GM18498 (cell line): ENCODE measurements at regions not wholly inside any gene's neighbourhood (a gene's known extent, or its start where the extent isn't known, plus 50 kb on each side); places are given as distances from the start of the nearest gene placed in this dataset.
"Not testable (repeated sequence)": the region's sequence is repeated elsewhere in the genome, so short reads cannot be mapped to it uniquely, and the experiment has no call there.

ENCODE experiments used
- ATAC-seq: cut with Tn5 transposase; IDR thresholded peaks from one replicate; pipeline ENCODE4 v1.9.1; 2021; ENCODE audit warnings: mild to moderate bottlenecking, moderate library complexity; ENCODE audit not compliant: unreplicated experiment

DNA sequence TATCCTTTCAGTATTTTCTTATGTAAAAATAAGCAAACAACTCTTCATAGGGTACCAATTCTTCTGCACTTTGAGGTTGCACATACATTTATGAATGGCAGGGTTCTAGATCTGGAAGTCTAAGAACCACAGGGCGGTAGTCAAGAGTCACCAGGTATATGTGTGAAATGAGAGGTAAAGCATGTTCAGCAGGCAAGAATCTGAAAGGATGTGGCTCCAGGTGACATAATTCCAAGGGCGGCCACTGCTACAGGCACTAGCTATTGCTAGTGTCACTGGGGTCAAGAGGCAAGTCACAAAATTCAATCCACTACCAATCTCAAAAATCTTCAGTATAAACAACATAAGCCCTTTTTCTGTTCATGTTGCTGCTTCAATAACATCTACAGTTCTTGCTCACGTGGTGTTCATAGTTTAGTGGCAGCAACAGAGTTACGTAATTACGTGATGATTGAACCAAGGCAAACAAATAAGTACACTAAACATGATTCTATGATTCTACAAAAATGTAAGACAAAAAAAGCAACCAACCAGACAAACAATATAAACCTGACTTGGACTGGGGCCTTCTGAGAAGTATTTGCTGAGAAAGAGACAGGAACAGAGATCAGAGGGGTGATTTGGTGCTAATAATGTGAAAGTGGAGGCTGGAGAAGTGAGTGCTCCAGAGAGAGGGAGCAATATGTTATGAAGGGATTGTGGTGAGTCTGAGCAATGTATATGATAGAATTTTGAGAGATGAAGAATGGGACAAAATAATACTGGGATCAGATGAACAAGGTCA lies 101.7 kb downstream of the NAA11 start:
- no peak for ATAC-seq

DNA sequence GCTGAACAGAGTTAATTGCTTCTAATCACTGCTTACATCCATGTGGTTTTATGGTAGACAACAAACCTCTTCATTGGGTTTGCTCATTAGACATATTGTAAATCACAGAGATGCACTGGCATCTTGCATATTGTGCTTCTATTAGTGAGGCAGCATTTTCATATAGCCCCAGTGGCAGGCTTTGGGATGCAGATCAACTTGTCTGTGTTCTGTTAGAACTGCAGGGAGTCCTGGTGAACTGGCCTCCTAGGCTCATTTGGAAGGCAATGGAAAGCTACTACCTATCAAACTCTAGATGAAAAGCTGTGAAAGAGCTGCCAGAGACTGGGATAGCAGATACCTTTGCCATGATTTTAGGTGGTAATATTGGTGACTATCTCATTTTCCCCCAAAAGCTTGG lies 108.8 kb downstream of the NAA11 start:
- no peak for ATAC-seq

DNA sequence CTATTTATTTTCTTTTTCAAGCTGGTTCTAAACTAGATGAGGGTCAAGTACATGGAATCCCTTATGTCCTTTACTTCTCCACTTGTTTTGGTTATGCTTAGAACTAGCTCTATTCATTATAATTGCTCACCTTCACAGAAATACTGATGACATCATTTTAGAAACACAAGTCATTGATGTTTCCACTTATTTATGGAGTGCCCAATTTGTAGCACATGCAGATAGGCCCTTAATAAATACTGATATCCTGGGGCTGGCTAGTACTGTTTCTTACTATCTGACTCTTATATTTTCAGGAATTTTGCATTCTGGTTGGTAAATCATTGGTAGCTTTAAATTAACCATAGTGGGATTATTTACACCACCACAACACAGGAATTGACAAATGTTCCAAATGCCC lies 112.2 kb downstream of the NAA11 start:
- ATAC-seq = no peak

DNA sequence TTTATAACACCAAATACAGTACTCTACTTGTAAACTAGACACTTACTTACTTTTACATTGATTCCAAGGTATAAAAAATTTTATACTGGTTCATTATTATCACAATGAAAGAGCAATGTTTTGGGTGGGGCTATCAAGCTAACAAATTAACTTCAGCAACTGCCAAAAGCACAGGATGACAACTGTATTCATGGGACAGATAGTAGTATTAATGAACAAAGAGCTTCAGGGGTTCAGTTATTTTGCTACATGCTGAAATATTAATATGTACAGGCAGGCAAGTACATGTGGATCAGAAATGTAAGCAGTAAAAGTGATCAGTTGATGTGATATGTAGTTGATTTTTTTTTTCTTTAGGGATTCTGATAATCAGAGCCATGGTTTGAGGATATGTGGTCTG lies 112.9 kb downstream of the NAA11 start:
- ATAC-seq = no peak

DNA sequence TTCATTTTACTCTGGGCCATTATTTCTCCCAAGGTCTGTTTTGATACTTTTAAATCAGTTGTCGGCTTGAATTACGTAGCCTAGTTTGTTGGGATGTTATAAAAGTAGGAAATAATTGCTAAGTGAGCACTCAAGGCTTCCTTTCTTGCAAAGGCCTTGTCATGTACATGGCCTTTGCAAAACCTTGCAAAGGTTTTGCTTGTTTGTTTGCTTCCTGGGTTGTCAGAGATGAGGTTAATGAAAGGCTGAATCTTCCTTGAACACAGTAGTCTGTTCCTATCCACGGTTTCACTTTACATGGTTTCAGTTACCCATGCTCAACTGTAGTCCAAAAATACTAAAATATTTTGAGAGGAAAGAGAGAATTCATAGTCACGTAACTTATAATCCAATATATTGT lies 113.5 kb downstream of the NAA11 start:
- no peak for ATAC-seq

DNA sequence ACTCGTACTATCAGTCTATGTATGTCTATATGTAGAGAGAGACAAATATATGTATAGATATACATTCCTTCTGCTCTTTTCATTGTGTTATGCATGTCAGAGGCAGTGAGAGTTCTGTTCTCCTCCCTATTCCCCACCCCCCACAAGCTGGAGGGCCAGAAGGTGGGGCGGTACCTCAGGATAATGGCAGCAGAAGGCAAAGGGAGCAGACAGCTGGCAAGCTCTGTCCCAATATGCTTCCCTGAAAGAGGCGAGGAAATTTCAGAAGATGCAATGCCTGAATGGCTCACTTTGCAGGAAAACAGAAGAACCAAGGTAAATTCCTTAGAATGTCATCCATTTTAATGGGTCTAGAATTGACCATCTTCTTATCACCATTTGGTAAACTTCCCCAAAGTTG lies 114.4 kb downstream of the NAA11 start:
- no peak for ATAC-seq

DNA sequence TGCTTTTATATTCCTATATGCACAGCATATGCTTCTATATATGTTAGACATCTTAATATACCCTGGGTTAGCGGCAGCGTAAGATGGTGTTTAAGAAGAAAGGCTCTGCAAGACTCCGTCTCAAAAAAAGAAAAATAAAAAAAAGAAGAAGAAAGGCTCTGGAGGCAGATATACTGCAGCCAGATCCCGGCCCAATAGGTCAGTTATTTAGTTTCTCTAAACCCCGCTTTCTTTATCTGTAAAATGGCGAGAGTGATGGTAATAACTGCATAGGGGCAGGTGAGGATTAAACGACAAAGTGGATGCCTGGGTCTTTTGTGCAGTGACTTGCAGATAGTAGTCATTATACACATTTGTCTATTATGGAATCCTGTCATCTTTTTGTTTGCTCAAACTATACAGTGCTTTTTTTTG lies 115.2 kb downstream of the NAA11 start:
- ATAC-seq = no peak

DNA sequence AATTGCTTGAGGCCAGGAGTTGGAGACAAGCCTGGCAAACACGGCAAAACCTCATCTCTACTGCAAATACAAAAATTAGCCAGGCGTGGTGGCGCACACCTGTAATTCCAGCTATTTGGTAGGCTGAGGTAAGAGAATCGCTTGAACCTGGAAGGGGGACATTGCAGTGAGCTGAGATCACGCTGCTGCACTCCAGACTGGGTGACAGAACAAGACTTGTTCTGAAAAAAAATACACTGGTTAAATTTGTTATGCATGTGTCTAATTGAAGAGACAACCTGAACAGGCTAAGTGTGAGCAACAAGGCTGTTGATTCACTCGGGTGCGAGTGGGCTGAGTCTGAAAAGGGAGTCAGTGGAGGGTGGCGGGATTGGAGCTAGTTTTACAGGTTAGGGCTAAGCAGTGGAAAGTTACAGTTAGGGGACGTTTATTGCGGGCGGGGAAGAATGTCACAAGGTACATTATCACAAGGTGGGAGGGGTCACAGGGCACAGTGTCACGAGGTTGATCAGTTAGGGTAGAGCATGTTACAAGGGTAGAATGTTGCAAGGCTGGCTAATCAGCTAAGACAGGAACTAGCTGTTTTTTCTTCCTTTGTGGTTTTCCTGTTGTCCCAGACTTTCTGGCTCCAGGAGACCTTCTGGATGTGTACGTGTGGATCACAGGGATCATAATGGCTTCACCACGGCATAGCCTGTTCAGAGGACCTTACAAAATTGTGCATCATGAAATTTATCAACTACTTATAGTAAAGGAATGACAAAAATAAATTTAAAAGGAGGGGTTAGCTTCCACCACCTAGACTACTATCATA lies 115.8 kb downstream of the NAA11 start:
- ATAC-seq = no peak

DNA sequence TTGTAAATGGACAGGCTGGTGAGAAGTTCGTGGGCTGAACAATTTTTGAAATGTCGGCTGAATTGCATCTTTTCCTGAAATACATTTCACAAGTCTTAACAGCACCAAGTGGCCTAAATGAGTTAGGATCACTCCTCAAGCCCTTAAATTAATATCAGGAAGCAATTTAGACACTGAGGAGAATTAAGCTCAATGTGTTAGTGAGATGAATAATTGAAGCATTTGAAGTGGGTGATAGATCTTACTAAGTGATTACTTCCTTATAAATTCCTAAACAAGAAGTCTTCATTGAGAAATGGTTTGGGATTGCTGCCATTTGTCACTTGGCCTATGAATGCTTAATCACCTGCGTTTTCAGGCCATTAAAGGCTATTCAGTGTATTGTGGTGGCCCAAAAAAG lies 116.8 kb downstream of the NAA11 start:
- no peak for ATAC-seq

DNA sequence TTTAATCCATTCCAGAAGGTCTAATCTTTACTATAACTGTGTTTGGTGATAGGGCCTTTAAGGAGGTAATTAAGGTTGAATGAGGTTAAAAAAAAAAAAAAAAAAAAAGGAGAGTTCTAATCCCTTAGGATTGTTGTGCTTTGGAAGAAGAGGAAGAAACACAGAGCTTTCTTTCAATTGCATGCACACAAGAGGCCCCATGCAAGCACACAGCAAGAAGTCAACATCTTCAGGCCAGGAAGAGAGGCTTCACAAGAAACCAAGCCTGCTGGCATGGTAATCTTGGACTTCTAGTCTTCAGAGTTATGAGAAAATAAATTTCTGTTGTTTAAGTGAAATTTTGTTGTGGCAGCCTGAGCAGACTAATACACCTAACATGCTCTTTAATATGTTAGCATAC lies 118.6 kb downstream of the NAA11 start:
- no peak for ATAC-seq

DNA sequence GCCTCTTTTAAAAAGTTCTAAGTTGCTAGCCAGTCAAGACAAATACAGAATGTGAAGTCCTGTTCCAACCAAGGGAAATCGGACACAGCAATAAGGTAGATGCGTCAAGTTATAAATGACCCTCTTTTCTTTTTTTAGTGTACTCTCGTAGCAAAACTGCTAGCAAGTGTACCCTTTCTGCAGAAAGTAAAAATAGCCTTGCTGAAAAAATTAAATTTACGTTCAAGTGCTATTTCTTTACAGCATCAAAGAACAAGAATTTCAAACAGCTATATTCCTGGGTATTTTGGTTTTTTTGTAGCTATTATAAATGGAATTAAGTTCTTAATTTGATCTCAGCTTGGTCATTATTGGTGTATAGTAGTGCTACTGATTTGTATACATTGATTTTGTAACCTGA lies 119.2 kb downstream of the NAA11 start:
- ATAC-seq = no peak

DNA sequence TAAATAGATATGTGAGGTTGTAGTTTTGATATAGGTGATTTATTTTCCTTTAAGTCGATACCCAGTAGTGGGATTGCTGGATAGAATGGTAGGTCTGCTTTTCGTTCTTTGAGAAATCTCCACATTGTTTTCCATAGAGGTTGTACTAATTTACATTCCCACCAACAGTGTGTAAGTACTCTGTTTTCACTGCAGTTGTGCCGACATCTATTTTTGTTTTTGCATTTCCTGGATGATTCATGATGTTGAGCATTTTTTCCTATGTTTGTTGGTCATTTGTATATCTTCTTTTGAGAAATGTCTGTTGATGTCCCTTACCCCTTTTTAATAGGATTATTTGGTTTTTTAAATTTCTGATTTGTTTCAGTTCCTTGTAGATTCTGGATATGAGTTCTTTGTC lies 120.7 kb downstream of the NAA11 start:
- no peak for ATAC-seq

DNA sequence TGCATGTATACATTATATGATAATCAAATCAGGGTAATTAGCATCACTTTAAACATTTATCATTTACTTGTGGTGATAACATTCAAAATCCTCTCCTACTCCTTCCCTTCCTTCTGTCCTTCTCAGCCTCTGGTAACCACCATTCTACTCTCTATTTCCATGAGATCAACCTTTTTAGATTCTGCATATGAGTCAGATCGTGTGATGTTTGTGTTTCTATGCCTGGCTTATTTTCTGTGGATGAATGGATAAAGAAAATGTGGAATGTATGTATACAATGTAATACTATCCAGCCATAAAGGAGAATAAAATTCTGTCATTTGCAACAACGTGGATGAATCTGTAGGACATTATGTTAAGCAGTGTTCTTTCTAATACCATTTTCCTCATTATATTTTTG lies 123.9 kb downstream of the NAA11 start:
- no peak for ATAC-seq

DNA sequence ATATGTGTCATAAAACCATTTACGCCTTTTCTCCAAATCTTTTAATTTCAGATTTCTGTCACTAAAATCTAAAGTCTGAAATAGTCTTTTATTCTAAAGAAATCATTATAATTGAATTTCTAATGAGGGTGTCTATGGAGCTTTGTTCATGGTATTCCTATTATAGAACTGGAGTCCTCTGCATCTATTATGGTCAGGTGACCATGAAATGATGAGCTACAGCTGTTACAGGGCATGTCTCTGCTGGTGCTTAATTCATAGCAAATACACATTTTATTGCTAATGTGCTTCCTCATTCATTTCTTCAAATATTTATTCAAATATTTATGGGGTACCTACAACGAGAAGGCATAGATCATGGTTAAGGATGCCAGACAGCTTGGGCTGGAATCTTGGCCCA lies 126.1 kb downstream of the NAA11 start:
- no peak for ATAC-seq

DNA sequence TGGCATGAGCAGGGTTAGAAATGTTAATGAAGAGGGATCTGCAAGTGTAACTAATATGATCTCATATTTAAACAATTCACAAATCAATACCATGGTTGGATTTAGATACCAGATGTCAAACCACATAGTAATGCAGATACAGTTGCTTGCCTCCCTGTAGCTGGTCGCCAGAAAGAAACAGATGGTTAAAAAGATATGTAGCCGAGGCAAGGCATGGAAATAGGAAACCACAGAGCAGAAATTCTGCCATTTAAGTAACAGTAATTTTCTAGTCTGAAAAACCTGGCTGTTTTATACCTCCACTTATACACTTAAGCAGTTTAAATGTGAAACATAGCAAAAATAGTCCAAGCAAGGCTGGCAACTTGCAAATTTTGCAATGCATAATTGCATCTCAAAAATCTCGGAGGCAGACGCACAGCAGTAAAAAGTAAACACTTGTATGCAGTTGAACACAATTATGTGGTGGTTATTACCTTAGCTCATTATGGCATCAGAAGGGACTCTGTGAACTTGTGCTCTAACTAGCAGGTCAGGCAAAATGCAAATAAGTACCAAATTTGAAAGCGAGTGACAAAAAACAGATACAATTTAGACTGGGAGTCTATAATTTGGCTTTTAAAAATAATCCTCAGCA lies 126.8 kb downstream of the NAA11 start:
- ATAC-seq = no peak

DNA sequence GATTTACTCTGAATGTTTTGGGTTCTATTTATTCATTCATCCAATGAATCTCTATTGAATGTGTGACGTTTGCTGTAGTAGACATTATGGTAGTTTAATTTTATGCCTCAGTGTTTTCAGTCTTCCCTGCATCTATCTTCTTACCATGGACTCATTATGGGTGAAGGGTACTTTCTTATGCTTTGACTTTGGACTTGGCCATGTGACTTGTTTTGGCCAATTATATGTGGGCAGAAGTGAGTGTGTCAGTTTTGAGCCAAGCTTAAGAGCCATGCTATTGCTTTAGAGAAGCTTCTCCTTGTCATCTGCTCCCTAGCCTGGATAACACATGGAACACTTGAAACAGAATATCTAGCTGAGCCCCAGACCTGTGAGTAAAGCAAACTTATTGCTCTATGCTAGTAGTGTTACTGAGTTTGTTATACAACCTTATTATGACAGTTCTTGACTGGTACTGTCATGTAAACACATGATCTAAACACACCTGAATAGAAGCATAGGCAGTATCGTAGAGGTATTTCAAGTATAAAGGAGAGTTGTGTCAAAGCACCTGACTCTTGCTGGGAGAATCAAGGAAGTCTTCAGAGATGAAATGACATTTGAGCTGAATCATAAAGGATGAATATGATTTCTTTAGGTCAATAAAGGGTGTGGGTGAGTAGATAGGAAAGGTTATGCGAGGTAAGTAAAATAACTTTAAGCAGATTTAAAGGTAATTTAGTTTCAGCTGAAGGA lies 128.4 kb downstream of the NAA11 start:
- ATAC-seq = no peak

DNA sequence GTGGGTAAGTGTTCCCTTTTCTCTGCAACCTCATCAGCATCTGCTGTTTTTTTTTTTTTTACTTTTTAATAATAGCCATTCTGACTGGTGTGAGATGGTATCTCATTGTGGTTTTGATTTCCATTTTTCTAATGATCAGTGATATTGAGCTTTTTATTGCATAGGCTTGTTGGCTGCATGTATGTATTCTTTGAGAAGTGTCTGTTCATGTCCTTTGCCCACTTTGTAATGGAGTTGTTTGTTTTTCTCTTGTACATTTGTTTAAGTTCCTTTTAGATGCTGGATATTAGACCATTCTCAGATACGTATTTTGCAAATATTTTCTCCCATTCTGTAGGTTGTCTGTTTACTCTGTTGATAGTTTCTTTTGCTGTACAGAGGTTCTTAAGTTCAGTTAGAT lies 134.6 kb downstream of the NAA11 start:
- not testable (repeated sequence) for ATAC-seq

DNA sequence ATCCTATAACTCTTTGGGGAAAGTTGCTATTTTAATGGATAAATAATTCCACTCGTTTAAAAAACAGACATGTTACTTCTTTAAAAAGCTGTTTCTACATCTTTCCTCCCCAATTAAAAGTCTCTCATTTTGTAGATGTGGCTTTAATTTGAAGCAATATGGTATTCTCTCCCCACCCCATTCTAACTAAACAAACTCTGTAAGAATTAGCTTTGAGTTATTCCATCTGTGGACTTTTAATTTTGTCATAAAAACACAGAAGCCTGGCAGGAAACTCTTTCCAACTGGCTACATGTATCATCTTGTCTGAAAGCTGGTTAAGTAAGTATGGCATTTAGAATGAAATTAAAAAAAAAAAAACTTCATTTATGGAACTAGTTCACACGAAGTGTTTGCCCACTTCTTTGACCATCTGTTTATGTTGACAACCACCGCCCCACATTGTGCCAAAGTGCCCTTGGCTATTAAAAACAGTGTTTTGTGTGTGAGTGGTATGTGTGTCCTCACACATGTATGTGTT lies 140.3 kb downstream of the NAA11 start:
- ATAC-seq = no peak

DNA sequence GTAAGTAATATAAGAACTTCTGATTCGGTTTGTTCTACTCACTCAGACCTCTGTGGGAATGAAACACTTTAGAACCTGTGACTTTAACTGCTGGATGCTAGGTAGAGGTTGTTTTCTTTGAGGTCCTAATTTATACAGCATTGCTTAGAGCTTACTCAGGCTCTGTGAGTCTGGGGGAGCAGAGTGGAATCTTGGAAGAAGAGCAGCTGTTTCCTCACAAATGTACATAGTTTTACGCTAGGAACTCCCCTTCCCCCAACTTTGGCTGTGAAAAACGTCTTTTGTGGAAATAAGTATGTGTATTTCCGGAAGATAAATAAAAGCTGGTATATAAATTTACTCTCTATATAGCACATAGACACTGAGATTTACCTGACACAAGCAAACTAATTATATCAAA lies 141.4 kb downstream of the NAA11 start:
- no peak for ATAC-seq

DNA sequence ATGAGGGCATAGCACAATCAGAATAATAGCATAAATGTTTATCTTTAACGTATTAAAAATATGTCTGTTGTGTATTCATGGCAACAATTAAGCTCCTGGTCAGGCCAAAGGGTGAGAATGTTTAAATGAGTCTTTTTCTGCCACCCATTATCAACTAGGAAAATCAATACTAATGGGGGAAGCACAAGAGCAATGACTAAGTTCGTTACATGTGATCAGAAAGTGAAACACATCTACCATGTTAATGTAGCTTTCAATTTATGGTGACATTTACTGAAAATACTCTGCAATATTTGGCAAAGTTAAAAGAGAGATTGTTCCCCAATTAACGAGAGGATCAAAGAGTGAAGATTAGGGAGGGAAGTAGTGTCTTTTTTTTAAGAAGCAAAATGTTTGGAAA lies 143.7 kb downstream of the NAA11 start:
- no peak for ATAC-seq

DNA sequence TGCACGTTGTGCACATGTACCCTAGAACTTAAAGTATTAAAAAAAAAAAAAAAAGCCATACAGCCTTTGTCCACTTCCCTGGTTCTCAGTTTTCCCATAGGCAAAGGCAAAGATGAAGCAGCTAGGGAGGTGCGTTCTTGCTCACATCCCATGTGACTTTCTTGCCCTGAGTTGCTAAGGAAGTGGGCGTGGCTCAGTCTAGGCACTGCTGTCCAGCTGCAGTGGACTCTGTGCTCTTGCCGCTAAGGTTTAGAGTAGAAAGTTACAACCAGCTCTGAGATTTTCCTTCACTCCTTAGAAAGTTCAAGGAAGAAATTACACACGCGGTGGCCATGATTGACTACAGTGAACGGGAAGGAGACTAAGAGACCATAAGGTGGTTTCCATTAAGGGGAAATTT lies 144.7 kb downstream of the NAA11 start:
- ATAC-seq = no peak
